ENCODE measurements at regions not wholly inside any gene's neighbourhood (a gene's known extent, or its start where the extent isn't known, plus 50 kb on each side); places are given as distances from the start of the nearest gene placed in this dataset.

DNA sequence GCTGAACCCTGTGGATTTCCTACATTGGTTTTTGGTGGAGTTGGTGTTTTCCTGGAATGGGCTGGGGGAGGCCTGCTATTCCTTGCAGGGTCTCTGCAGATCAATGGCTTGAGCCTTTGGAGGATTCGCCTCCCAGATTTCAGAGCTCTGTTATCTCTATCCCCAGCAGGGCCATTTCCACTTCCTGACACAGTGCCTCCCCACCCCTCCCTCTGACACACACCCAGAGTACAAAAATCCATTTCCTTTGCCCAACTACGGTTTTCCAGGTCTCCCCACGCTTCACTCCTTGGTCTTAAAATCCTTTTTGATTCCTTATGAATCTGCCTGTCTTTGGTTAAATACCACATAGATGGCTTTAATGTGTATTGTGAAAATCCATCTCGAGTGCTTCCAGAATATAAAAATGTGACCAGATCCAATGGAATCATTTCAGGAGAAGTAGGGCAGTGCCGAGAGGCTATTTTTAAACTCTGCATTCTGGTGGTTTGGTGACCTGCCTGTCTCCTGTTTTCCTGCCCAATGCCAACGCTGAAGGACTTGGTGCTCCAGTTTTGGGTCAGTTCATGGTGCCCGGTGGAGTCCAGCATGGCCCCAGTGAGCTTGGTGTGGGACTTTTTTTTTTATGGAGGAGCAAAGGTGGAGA, 60.9 kb downstream of the ARL4C start:
- no peak overlapping the region for H3K18ac ChIP-seq (ENCODE audit: insufficient read length, low read depth, low read length)
- H2BK120ac ChIP-seq (ENCODE audit: low read depth, low read length, poor library complexity, severe bottlenecking), result no peak overlapping the region
- no peak for DNase-seq
- peaks cover 2% of the 10 kb centered on the region for H3K23me2 ChIP-seq (ENCODE audit: insufficient read length, low read depth, low read length, poor library complexity, severe bottlenecking)
- no peak overlapping the region for H4K8ac ChIP-seq (replicated peaks; ENCODE audit: insufficient read length, low read depth, low read length)
- H3K27me3 Mint-ChIP-seq (ENCODE audit: low read depth), result peaks cover 14% of the 10 kb centered on the region
- no peak overlapping the region for H2AK5ac ChIP-seq (ENCODE audit: insufficient read length, low read length)
- no peak overlapping the region for H2BK20ac ChIP-seq (ENCODE audit: low read depth, low read length, poor library complexity, severe bottlenecking)
- H3K4me1 Mint-ChIP-seq, result peaks cover 27 to 38% of the 10 kb centered on the region in 2 experiments
- H3K79me1 ChIP-seq (ENCODE audit: insufficient read depth, low read depth, low read length, poor library complexity, severe bottlenecking), result no peaks in the 10 kb centered on the region
- H3K27ac ChIP-seq (ENCODE audit: insufficient read length, low read depth, low read length), result no peak overlapping the region
- TF ChIP-seq, protein P1, sequence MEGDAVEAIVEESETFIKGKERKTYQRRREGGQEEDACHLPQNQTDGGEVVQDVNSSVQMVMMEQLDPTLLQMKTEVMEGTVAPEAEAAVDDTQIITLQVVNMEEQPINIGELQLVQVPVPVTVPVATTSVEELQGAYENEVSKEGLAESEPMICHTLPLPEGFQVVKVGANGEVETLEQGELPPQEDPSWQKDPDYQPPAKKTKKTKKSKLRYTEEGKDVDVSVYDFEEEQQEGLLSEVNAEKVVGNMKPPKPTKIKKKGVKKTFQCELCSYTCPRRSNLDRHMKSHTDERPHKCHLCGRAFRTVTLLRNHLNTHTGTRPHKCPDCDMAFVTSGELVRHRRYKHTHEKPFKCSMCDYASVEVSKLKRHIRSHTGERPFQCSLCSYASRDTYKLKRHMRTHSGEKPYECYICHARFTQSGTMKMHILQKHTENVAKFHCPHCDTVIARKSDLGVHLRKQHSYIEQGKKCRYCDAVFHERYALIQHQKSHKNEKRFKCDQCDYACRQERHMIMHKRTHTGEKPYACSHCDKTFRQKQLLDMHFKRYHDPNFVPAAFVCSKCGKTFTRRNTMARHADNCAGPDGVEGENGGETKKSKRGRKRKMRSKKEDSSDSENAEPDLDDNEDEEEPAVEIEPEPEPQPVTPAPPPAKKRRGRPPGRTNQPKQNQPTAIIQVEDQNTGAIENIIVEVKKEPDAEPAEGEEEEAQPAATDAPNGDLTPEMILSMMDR (conservative IDR thresholded peaks at IDR 0.05), result no peak
- no peaks in the 10 kb centered on the region; the same call in 1 of the 2 replicates for H3K4me1 ChIP-seq (ENCODE audit: insufficient read depth, low read length)
- no peak overlapping the region for H2AFZ ChIP-seq (ENCODE audit: low read length)
- H3K4me3 Mint-ChIP-seq, result no peak overlapping the region
- no peak overlapping the region for H3T11ph ChIP-seq (ENCODE audit: low read length)
- no peak overlapping the region for H3K56ac ChIP-seq (ENCODE audit: insufficient read length, low read depth, low read length)
- H3K4me2 ChIP-seq (ENCODE audit: insufficient read depth, insufficient read length, low read length), result no peak overlapping the region
- H3K79me2 ChIP-seq (ENCODE audit: insufficient read depth, low read length), result no peaks in the 10 kb centered on the region
- H4K5ac ChIP-seq (ENCODE audit: insufficient read length, low read depth, low read length), result no peak overlapping the region
- no peak overlapping the region for H3K4ac ChIP-seq (ENCODE audit: low read depth, low read length)
- no peak overlapping the region for H2BK15ac ChIP-seq (ENCODE audit: low read depth, low read length)
- no peaks in the 10 kb centered on the region for H3K27me3 ChIP-seq (ENCODE audit: insufficient read depth, low read length)
- H3K23ac ChIP-seq (ENCODE audit: insufficient read length, low read depth, low read length), result no peak overlapping the region
- no peak overlapping the region for H3K9ac ChIP-seq (ENCODE audit: extremely low read depth, insufficient read length, low read length)
- H3K9me3 Mint-ChIP-seq, result peaks cover 0 to 7% of the 10 kb centered on the region in 2 experiments; a peak in 1 of 5 replicates
- no peak overlapping the region for H4K91ac ChIP-seq (ENCODE audit: insufficient read length, low read depth, low read length)
- no peak overlapping the region for H3K14ac ChIP-seq (ENCODE audit: insufficient read depth, low read length)
- WGBS (ENCODE audit: extremely low coverage, insufficient read length, low lambda C conversion rate), result no CpG with 5 or more reads among the region's 7 CpGs
- no peak overlapping the region for H3K27ac Mint-ChIP-seq
- H3K9me3 ChIP-seq (ENCODE audit: control insufficient read depth, low read depth, low read length), result no peaks in the 10 kb centered on the region
- no peak overlapping the region for H2BK5ac ChIP-seq (ENCODE audit: insufficient read length, low read length)
- no peaks in the 10 kb centered on the region for H4K20me1 ChIP-seq (ENCODE audit: control insufficient read depth, insufficient read depth, insufficient read length)
- peaks cover 0 to 1% (median 0%) of the 10 kb centered on the region in 3 experiments; a peak in 1 of 7 replicates for H3K36me3 Mint-ChIP-seq (ENCODE audit: insufficient read depth in 1 of 3, low read depth in 3 of 3)
- H2BK12ac ChIP-seq (ENCODE audit: insufficient read length, low read depth, low read length), result no peak overlapping the region

Measured in H9 (cell line).